A673 (cell line): ENCODE measurements at regions not wholly inside any gene's neighbourhood (a gene's known extent, or its start where the extent isn't known, plus 50 kb on each side); places are given as distances from the start of the nearest gene placed in this dataset.

ENCODE experiments used
- BruUV-seq: library from RNA; stranded (reverse); fragments of 400-500 nt; replicated peaks from 2 replicates; lab custom pipeline; 2021; lab: Mats Ljungman, UMichigan
- CTCF ChIA-PET: fragments of 300-600 bp; sonication (Branson Sonifier 250); formaldehyde crosslinking; loops from one replicate; lab custom pipeline; 2022; ENCODE audit warnings: antibody characterized with exemption; lab: Charles Lee
- POLR2A ChIA-PET: fragments of 300-600 bp; sonication (Branson Sonifier 250); formaldehyde crosslinking; loops from one replicate; lab custom pipeline; 2022; ENCODE audit warnings: antibody characterized with exemption; ENCODE audit not compliant: low non-redundant PET; lab: Charles Lee
- DNase-seq: peaks from one replicate; pipeline ENCODE4 v3.0.0-alpha.2; 2015; ENCODE audit warnings: low spot score
- H3K27ac ChIP-seq: fragments of 200-600 bp; sonication (generic); 2 replicates; pipeline ENCODE4 v1.5.1; 2016; ENCODE audit warnings: mixed run types, low read depth, mild to moderate bottlenecking, mixed read lengths, antibody characterized with exemption, low read length; ENCODE audit not compliant: poor library complexity, severe bottlenecking
- H3K27me3 ChIP-seq: fragments of 200-600 bp; sonication (generic); replicated peaks from 2 replicates; pipeline ENCODE4 v1.6.1; 2017; ENCODE audit warnings: mixed run types, low read depth, mild to moderate bottlenecking, mixed read lengths, antibody characterized with exemption, low read length; ENCODE audit not compliant: insufficient read depth, poor library complexity
- H3K36me3 ChIP-seq: fragments of 200-600 bp; sonication (generic); 2 replicates; pipeline ENCODE4 v1.6.1; 2016; ENCODE audit warnings: mixed run types, mild to moderate bottlenecking, mixed read lengths, antibody characterized with exemption, low read length; ENCODE audit not compliant: insufficient read depth, poor library complexity, severe bottlenecking
- H3K4me1 ChIP-seq: fragments of 200-600 bp; sonication (generic); 2 replicates; pipeline ENCODE4 v1.6.1; 2017; ENCODE audit warnings: mixed run types, mild to moderate bottlenecking, mixed read lengths, antibody characterized with exemption, low read length; ENCODE audit not compliant: insufficient read depth, poor library complexity, severe bottlenecking
- H3K4me3 ChIP-seq: fragments of 200-600 bp; sonication (generic); 2 replicates; pipeline ENCODE4 v1.5.1; 2016; ENCODE audit warnings: low read depth, mixed run types, mild to moderate bottlenecking, mixed read lengths, low read length; ENCODE audit not compliant: poor library complexity, severe bottlenecking
- H3K9me3 ChIP-seq: fragments of 200-600 bp; sonication (generic); 2 replicates; pipeline ENCODE4 v1.6.1; 2016; ENCODE audit warnings: mixed run types, low read depth, mild to moderate bottlenecking, mixed read lengths, antibody characterized with exemption, low read length; ENCODE audit not compliant: poor library complexity, severe bottlenecking
- CTCF ChIP-seq: fragments of 300-800, 200-600 bp; sonication (generic); conservative IDR thresholded peaks from 2 replicates; pipeline ENCODE4 v1.5.1; 2017; ENCODE audit warnings: low read depth, mild to moderate bottlenecking, antibody characterized with exemption, low read length, moderate library complexity, mixed read lengths
- EZH2 ChIP-seq: fragments of 200-600 bp; sonication (generic); IDR thresholded peaks from 2 replicates; pipeline ENCODE4 v1.6.1; 2017; ENCODE audit warnings: borderline replicate concordance, low read depth, mild to moderate bottlenecking, mixed read lengths, antibody characterized with exemption, low read length; ENCODE audit not compliant: poor library complexity, severe bottlenecking
- intact Hi-C: fragments of 100-400 bp; cut with micrococcal nuclease; formaldehyde crosslinking; loops from one replicate; pipeline ENCODE4 v1.10.0; 2022; ENCODE audit not compliant: unreplicated experiment

- H3K4me3 ChIP-seq, result no peak overlapping the region
- no peak overlapping the region for H3K27ac ChIP-seq
- TF ChIP-seq CTCF (no peak), EZH2 (no peak)
- intact Hi-C loops, result no loop called here
- no peaks in the 10 kb centered on the region for H3K4me1 ChIP-seq
- no peak for DNase-seq
- no peaks in the 10 kb centered on the region for H3K36me3 ChIP-seq
- no TSS peak for BruUV-seq
- POLR2A ChIA-PET, result no interaction called here
- CTCF ChIA-PET, result no interaction called here
- H3K27me3 ChIP-seq, result no peaks in the 10 kb centered on the region
- H3K9me3 ChIP-seq, result no peaks in the 10 kb centered on the region
Observed at GRCh38 chr1:188386666-188387065, 1557.9 kb downstream of the PLA2G4A start.

- no peaks in the 10 kb centered on the region for H3K36me3 ChIP-seq
- intact Hi-C loops, result no loop called here
- DNase-seq, result no peak
- H3K4me3 ChIP-seq, result no peak overlapping the region
- POLR2A ChIA-PET, result no interaction called here
- no peaks in the 10 kb centered on the region for H3K4me1 ChIP-seq
- H3K27me3 ChIP-seq, result no peaks in the 10 kb centered on the region
- no peak for TF ChIP-seq CTCF
- no TSS peak for BruUV-seq
- no peak overlapping the region for H3K27ac ChIP-seq
- no peaks in the 10 kb centered on the region for H3K9me3 ChIP-seq
- CTCF ChIA-PET, result no interaction called here
Observed at GRCh38 chr1:188394677-188395076, 1565.9 kb downstream of the PLA2G4A start.

- no peak for DNase-seq
- Histone ChIP-seq H3K27me3 (no peaks in the 10 kb centered on the region), H3K9me3 (no peaks in the 10 kb centered on the region), H3K4me1 (no peaks in the 10 kb centered on the region), H3K27ac (no peak overlapping the region), H3K4me3 (no peak overlapping the region), H3K36me3 (no peaks in the 10 kb centered on the region)
- BruUV-seq, result no TSS peak
- TF ChIP-seq CTCF (no peak), EZH2 (no peak)
- POLR2A ChIA-PET, result no interaction called here
- intact Hi-C loops, result no loop called here
- CTCF ChIA-PET, result no interaction called here
Observed at GRCh38 chr1:188397521-188397920, 1568.8 kb downstream of the PLA2G4A start.
